WI38 (cell line): ENCODE measurements at regions not wholly inside any gene's neighbourhood (a gene's known extent, or its start where the extent isn't known, plus 50 kb on each side); places are given as distances from the start of the nearest gene placed in this dataset.

Source experiments
- H3K4me3 ChIP-seq: 2 replicates; pipeline ENCODE4 v1.5.1; 2011; ENCODE audit warnings: low read depth, mild to moderate bottlenecking, control low read depth, low read length
- CTCF ChIP-seq: IDR thresholded peaks from 2 replicates; pipeline ENCODE4 v1.5.1; 2012; ENCODE audit warnings: low read depth, mild to moderate bottlenecking, control low read depth, low read length

- no peak for TF ChIP-seq CTCF
These were observed 212.2 kb upstream of the RAB4A start for GRCh38 chr1:229058729-229059128.

DNA sequence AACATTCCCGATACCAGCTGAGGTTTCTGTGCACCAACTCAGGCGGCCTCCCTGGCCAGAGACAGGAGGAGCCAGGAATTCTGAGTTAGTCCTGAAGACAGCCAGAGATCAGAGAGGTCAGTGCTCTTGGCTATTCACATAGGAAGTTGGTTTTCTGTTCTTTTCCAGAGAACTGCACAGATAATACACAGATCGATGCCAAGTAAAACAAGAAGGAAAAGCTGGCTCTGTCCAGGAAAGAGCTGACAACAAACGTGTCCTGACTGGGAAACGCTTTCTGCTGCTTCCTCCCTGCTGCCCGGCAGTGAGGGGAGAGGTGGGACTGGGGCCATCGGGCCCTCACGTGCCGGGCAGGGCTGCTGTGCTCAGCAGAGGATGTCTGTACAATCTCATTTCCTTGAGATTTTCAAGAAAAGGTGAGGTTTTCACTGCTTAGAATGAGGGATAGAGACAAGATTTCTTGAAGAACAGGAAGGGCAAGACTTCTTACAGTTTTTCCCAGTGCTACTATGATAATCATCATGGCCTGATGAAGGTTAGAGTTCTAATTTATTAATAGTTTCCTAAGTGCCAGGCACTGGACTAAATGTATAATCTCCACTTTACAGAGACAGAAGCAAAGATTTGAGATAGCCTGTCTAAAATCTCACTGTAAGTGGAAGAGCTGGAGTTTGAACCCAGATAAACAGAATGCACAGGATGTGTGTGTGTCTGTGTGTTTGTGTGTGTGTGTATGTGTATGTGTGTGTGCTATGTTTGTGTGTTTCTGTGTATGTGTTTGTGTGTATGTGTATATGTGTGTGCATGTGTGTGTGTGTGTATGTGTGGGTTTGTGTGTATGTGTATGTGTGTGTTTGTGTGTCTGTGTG lies 211.0 kb upstream of the RAB4A start:
- H3K4me3 ChIP-seq: no peak overlapping the region
- no peak for TF ChIP-seq CTCF

More at GRCh38 chr1:229058729-229059128, 212.2 kb upstream of the RAB4A start:
- no peak overlapping the region for H3K4me3 ChIP-seq

- TF ChIP-seq CTCF: no peak
- H3K4me3 ChIP-seq: no peak overlapping the region
These were observed 208.8 kb upstream of the RAB4A start for GRCh38 chr1:229062135-229062534.

DNA sequence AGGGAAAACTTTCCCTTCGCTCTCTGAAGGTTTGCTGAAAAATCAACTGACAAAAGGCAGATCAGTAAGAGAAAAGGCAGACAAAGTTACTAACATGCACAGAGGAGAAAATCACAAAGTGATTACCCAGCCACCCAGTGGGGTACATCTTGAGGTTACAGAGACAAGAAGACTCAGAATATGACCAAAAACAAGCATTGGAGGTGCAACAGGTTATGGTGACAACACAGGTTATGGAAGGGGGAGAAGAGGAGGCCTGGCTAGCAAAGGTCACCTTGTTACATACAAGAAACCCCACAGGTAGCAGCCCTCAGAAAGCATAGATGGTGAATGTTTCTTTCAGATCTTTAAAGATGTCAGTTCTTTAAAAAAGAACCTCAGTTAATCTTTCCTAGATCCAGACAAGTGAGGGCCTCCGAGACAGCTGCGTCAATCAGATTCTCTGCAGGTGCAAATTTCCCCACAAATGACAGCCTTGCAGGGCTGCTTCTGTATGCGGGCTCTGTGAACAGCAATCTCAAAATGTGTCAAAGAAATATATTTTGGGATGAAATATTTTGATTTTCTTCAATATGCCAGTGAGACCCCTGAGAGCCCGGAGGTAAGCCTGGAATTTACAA lies 207.6 kb upstream of the RAB4A start:
- no peak for TF ChIP-seq CTCF
- H3K4me3 ChIP-seq: no peak overlapping the region

GRCh38 chr1:229064320-229065168 lies 206.4 kb upstream of the RAB4A start:
- no peak for TF ChIP-seq CTCF
- no peak overlapping the region for H3K4me3 ChIP-seq

GRCh38 chr1:229065613-229066012 lies 205.3 kb upstream of the RAB4A start:
- no peak overlapping the region for H3K4me3 ChIP-seq
- no peak for TF ChIP-seq CTCF
